ENCODE measurements at regions not wholly inside any gene's neighbourhood (a gene's known extent, or its start where the extent isn't known, plus 50 kb on each side); places are given as distances from the start of the nearest gene placed in this dataset.

DNA sequence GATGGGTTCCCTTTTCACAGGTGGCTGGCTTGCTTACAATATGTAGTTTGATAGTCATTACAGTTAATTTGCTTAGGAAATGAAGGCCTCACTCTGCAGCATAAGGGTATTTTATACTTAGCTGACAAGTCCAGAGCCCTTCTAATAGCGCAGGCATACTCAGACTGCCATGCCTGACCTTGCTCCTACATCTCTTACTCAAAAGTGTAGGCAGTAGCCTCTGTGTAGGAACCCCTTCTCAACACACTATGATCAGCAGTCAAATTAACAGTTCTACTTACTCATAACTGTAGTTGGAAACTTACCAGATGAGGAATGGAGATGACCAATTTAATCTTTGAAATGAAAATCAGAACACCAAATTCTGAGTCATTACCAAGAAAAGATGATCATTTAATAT is 373.5 kb downstream of the TBC1D32 start:
- Histone ChIP-seq H3K27me3 (no peaks in the 10 kb centered on the region), H3K9me3 (no peaks in the 10 kb centered on the region), H3K4me1 (no peaks in the 10 kb centered on the region), H3K27ac (no peak overlapping the region), H3K36me3 (no peaks in the 10 kb centered on the region), H3K4me3 (no peak overlapping the region)
- intact Hi-C loops (cut with DNase I) = no loop called here
- DNase-seq (ENCODE audit: low spot score in 2 of 2) = no peak
- TF ChIP-seq, protein P1, sequence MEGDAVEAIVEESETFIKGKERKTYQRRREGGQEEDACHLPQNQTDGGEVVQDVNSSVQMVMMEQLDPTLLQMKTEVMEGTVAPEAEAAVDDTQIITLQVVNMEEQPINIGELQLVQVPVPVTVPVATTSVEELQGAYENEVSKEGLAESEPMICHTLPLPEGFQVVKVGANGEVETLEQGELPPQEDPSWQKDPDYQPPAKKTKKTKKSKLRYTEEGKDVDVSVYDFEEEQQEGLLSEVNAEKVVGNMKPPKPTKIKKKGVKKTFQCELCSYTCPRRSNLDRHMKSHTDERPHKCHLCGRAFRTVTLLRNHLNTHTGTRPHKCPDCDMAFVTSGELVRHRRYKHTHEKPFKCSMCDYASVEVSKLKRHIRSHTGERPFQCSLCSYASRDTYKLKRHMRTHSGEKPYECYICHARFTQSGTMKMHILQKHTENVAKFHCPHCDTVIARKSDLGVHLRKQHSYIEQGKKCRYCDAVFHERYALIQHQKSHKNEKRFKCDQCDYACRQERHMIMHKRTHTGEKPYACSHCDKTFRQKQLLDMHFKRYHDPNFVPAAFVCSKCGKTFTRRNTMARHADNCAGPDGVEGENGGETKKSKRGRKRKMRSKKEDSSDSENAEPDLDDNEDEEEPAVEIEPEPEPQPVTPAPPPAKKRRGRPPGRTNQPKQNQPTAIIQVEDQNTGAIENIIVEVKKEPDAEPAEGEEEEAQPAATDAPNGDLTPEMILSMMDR (IDR thresholded peaks at IDR 0.05) = no peak

DNA sequence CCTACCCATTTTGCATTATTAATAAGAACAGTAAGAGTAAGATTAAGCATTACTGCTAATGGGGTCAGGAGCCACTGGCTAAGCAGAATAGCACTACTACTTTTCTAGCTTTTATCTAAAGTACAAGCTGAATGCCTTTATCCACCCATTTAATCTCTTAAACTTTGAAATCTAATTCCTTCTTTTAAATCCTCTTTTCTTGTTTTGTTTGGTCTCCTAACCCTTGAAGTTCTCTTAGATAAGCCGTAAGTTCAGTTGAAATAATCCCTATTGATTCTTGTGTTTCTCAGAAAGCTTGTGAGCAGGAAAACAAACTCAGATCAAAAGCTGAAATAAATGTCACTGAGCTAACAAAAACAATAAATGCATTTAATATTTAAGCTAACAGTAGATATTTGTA is 380.2 kb downstream of the TBC1D32 start:
- intact Hi-C loops (cut with DNase I) = no loop called here
- H3K4me3 ChIP-seq = no peak overlapping the region
- no peaks in the 10 kb centered on the region for H3K27me3 ChIP-seq
- H3K36me3 ChIP-seq = no peaks in the 10 kb centered on the region
- no peak for DNase-seq (ENCODE audit: low spot score in 2 of 2)
- H3K4me1 ChIP-seq = no peaks in the 10 kb centered on the region
- H3K9me3 ChIP-seq = no peaks in the 10 kb centered on the region
- TF ChIP-seq, protein P1 (IDR thresholded peaks at IDR 0.05) = no peak
- no peak overlapping the region for H3K27ac ChIP-seq

DNA sequence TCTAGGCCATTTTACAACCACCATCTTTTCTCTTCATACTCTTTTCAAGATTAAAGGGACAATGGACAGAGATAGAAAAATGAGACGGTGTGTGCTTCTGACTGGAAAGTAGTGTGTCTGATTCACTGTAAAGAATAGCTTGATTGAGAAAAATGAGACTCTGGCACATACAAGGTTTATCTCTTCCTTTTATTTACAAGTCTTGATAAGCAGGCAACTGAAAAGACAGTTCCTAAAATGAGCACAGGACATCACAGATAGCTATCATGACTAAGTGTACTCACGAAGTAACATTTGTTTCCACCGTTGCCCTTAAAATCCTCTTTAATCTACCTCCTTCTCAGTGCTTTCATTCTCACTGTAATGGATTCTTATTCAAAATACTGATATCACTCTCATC is 383.0 kb downstream of the TBC1D32 start:
- no peak for DNase-seq (ENCODE audit: low spot score in 2 of 2)
- no peaks in the 10 kb centered on the region for H3K9me3 ChIP-seq
- H3K27ac ChIP-seq = no peak overlapping the region
- H3K4me3 ChIP-seq = no peak overlapping the region
- TF ChIP-seq, protein P1 (IDR thresholded peaks at IDR 0.05) = no peak
- no peaks in the 10 kb centered on the region for H3K36me3 ChIP-seq
- intact Hi-C loops (cut with DNase I) = no loop called here
- no peaks in the 10 kb centered on the region for H3K27me3 ChIP-seq
- no peaks in the 10 kb centered on the region for H3K4me1 ChIP-seq

DNA sequence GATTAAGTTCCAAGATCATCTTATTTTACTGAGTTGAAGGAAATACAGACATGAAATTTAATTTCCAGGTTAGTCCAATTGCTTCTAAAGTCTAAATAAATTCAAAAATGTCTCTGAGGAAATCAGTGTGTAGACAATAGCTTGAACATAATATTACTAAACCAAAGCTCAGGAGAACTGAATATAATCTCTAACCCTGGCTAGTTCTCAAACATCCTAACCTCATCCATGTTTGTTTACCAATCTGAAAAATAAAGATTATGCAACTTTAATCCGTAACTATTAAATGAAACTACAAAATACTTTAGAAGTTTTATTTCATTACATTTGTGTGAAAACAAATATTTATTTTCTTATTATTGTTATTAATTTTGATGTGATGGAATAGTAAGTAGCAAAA is 387.2 kb downstream of the TBC1D32 start:
- Histone ChIP-seq H3K36me3 (no peaks in the 10 kb centered on the region), H3K9me3 (no peaks in the 10 kb centered on the region), H3K27ac (no peak overlapping the region), H3K4me1 (no peaks in the 10 kb centered on the region), H3K27me3 (no peaks in the 10 kb centered on the region), H3K4me3 (no peak overlapping the region)
- intact Hi-C loops (cut with DNase I) = no loop called here
- TF ChIP-seq, protein P1 (IDR thresholded peaks at IDR 0.05) = no peak
- no peak for DNase-seq (ENCODE audit: low spot score in 2 of 2)

DNA sequence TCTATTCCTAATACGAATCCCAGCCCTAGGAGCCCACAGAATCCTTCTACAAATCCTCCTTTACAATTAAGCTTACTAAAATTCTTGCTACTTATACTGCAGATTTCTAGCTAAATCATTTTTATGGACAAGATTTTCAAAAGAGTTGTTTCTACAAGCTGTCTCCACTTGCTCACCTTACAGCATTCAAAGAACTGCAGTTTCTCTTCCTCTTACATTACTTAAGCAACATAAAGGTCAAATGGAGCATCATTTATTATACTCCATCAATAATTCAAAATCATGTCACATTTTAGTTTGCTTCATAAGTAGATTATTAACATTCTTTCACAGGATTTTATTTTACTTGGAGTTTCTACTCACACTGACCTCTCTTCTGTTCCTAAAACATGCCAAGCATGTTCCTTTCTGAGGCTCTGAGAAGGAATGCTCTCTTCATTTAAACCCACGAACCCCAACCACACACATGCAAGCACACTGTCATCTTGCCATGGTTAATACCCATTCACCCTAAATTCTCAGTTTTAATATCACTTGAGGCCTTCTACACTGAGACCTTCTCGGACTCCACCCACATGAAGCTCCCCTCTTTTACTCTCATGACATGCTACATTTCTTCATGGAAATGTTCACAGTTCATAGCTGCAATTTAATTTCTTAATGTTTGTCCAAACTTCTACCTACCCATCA is 388.2 kb downstream of the TBC1D32 start:
- Histone ChIP-seq H3K9me3 (no peaks in the 10 kb centered on the region), H3K36me3 (no peaks in the 10 kb centered on the region), H3K4me3 (no peak overlapping the region), H3K4me1 (no peaks in the 10 kb centered on the region), H3K27me3 (no peaks in the 10 kb centered on the region), H3K27ac (no peak overlapping the region)
- no peak for DNase-seq (ENCODE audit: low spot score in 2 of 2)
- TF ChIP-seq, protein P1 (IDR thresholded peaks at IDR 0.05) = no peak
- intact Hi-C loops (cut with DNase I) = no loop called here

Data from ascending aorta (tissue), 2 donors.